ENCODE measurements at regions not wholly inside any gene's neighbourhood (a gene's known extent, or its start where the extent isn't known, plus 50 kb on each side); places are given as distances from the start of the nearest gene placed in this dataset.
A peak's percentile ranks its signal among the peaks of the same experiment; 100 is the strongest.

DNA sequence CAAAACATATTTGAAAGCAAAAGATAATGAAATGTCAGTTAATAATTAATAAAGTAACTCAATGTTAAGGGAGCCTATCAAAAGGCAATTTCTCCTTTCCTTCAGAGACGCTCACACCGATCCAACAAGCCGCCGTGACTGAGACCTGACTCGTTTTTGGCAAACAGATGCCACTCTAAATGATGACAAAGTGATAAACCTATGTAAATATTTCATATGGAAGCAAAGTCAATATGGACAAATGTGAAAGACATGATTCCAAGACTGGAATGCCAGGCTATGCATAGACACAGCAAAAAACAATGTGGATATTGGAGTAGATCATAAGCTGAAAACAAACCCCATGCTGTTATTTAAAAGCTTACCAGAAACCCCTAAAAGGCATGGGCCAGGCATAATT is 137.2 kb upstream of the SUCLG2 start:
- peaks cover 9% of the 10 kb centered on the region for H3K9me3 Mint-ChIP-seq (ENCODE audit: unreplicated experiment)
- TF ChIP-seq, protein P1, sequence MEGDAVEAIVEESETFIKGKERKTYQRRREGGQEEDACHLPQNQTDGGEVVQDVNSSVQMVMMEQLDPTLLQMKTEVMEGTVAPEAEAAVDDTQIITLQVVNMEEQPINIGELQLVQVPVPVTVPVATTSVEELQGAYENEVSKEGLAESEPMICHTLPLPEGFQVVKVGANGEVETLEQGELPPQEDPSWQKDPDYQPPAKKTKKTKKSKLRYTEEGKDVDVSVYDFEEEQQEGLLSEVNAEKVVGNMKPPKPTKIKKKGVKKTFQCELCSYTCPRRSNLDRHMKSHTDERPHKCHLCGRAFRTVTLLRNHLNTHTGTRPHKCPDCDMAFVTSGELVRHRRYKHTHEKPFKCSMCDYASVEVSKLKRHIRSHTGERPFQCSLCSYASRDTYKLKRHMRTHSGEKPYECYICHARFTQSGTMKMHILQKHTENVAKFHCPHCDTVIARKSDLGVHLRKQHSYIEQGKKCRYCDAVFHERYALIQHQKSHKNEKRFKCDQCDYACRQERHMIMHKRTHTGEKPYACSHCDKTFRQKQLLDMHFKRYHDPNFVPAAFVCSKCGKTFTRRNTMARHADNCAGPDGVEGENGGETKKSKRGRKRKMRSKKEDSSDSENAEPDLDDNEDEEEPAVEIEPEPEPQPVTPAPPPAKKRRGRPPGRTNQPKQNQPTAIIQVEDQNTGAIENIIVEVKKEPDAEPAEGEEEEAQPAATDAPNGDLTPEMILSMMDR (IDR thresholded peaks at IDR 0.05; ENCODE audit: insufficient read depth in 1 of 2, low read depth in 1 of 2, low read length in 1 of 2, severe bottlenecking in 1 of 2, unreplicated experiment in 1 of 2): no peak
- H3K4me1 Mint-ChIP-seq (ENCODE audit: low read depth, unreplicated experiment): peaks cover 9% of the 10 kb centered on the region
- ChIA-PET POLR2A (no interaction called here), CTCF (no interaction called here)
- H3K36me3 ChIP-seq (ENCODE audit: control insufficient read depth, insufficient read depth, low read length): no peaks in the 10 kb centered on the region
- no peak overlapping the region for H3K4me3 Mint-ChIP-seq (ENCODE audit: unreplicated experiment)
- no peak overlapping the region for H3K4me3 ChIP-seq (ENCODE audit: low read depth, low read length)
- H3K4me1 ChIP-seq: no peaks in the 10 kb centered on the region
- no peaks in the 10 kb centered on the region for H3K27me3 ChIP-seq (replicated peaks; ENCODE audit: control insufficient read depth, insufficient read depth, low read length)
- H3K36me3 Mint-ChIP-seq (ENCODE audit: insufficient read depth, unreplicated experiment): no peaks in the 10 kb centered on the region
- H3K27ac Mint-ChIP-seq (ENCODE audit: unreplicated experiment): no peak overlapping the region
- intact Hi-C loops (cut with micrococcal nuclease; ENCODE audit: unreplicated experiment): loop anchor here (5.0 kb wide), 1 partner anchor 679 kb away; no protein-coding TSS in a partner anchor
- H3K9me3 ChIP-seq: no peaks in the 10 kb centered on the region
- peaks cover 7% of the 10 kb centered on the region for H3K27me3 Mint-ChIP-seq (ENCODE audit: insufficient read depth, unreplicated experiment)
- BruUV-seq (replicated peaks): no TSS peak
- no peak for DNase-seq

DNA sequence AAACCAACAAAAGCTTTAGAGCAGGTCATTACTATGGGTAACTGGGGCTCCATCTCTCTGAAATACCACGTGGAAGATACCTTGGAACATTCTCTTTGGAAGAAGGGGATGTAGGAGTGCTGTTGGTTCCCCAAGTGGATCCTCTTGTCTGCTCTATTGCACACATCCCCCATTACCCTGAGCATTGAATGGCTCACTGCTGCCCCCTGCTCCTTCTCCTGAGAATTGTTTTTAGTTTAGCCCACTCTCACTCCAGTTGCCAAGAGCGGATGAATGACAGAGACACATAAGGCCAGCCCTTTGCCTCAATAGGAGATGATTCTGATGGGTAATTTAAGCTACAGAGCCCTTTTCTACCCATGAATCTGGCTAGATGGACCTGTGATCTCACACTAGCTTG is 135.6 kb upstream of the SUCLG2 start:
- intact Hi-C loops (cut with micrococcal nuclease; ENCODE audit: unreplicated experiment): loop anchor here (1.0 to 5.0 kb wide), 3 partner anchors 196 to 678 kb away; no protein-coding TSS in a partner anchor
- no peaks in the 10 kb centered on the region for H3K27me3 ChIP-seq (replicated peaks; ENCODE audit: control insufficient read depth, insufficient read depth, low read length)
- no TSS peak for BruUV-seq (replicated peaks)
- no peaks in the 10 kb centered on the region for H3K4me1 ChIP-seq
- peaks cover 9% of the 10 kb centered on the region for H3K9me3 Mint-ChIP-seq (ENCODE audit: unreplicated experiment)
- no peak overlapping the region for H3K4me3 Mint-ChIP-seq (ENCODE audit: unreplicated experiment)
- TF ChIP-seq, protein P1 (IDR thresholded peaks at IDR 0.05; ENCODE audit: insufficient read depth in 1 of 2, low read depth in 1 of 2, low read length in 1 of 2, severe bottlenecking in 1 of 2, unreplicated experiment in 1 of 2): peak; percentile 62 to 65
- ChIA-PET CTCF (no interaction called here), POLR2A (no interaction called here)
- peaks cover 4% of the 10 kb centered on the region for H3K27me3 Mint-ChIP-seq (ENCODE audit: insufficient read depth, unreplicated experiment)
- no peak overlapping the region for H3K4me3 ChIP-seq (ENCODE audit: low read depth, low read length)
- H3K36me3 Mint-ChIP-seq (ENCODE audit: insufficient read depth, unreplicated experiment): no peaks in the 10 kb centered on the region
- no peaks in the 10 kb centered on the region for H3K9me3 ChIP-seq
- H3K27ac Mint-ChIP-seq (ENCODE audit: unreplicated experiment): no peak overlapping the region
- H3K4me1 Mint-ChIP-seq (ENCODE audit: low read depth, unreplicated experiment): peaks cover 9% of the 10 kb centered on the region
- H3K36me3 ChIP-seq (ENCODE audit: control insufficient read depth, insufficient read depth, low read length): no peaks in the 10 kb centered on the region
- DNase-seq: peak; percentile 41 to 66

DNA sequence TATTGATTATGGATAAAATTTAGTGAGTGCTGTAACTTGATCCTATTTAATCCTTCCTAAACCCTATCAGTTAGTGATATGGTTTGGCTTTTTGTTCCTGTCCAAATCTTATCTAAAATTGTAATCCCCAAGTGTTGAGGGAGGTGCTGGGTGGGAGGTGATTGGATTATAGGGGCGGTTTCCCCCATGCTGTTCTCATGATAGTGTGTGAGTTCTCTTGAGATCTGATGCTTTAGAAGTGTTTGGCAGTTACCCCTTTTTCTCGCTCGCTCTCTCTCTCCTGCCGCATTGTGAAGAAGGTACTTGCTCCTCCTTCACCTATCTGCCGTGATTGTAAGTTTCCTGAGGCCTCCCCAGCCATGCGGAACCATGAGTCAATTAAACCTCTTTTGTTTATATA is 134.0 kb upstream of the SUCLG2 start:
- Mint-ChIP-seq H3K36me3 (ENCODE audit: insufficient read depth, unreplicated experiment) (no peaks in the 10 kb centered on the region), H3K9me3 (ENCODE audit: unreplicated experiment) (peaks cover 9% of the 10 kb centered on the region), H3K4me3 (ENCODE audit: unreplicated experiment) (no peak overlapping the region), H3K4me1 (ENCODE audit: low read depth, unreplicated experiment) (peaks cover 9% of the 10 kb centered on the region), H3K27me3 (ENCODE audit: insufficient read depth, unreplicated experiment) (peaks cover 3% of the 10 kb centered on the region), H3K27ac (ENCODE audit: unreplicated experiment) (no peak overlapping the region)
- no peak for DNase-seq
- intact Hi-C loops (cut with micrococcal nuclease; ENCODE audit: unreplicated experiment): no loop called here
- H3K4me3 ChIP-seq (ENCODE audit: low read depth, low read length): no peak overlapping the region
- H3K27me3 ChIP-seq (replicated peaks; ENCODE audit: control insufficient read depth, insufficient read depth, low read length): no peaks in the 10 kb centered on the region
- H3K9me3 ChIP-seq: no peaks in the 10 kb centered on the region
- H3K36me3 ChIP-seq (ENCODE audit: control insufficient read depth, insufficient read depth, low read length): no peaks in the 10 kb centered on the region
- ChIA-PET POLR2A (no interaction called here), CTCF (no interaction called here)
- H3K4me1 ChIP-seq: no peaks in the 10 kb centered on the region
- TF ChIP-seq, protein P1 (IDR thresholded peaks at IDR 0.05; ENCODE audit: insufficient read depth in 1 of 2, low read depth in 1 of 2, low read length in 1 of 2, severe bottlenecking in 1 of 2, unreplicated experiment in 1 of 2): no peak
- BruUV-seq (replicated peaks): no TSS peak
